GM19328 (cell line): ENCODE measurements at regions not wholly inside any gene's neighbourhood (a gene's known extent, or its start where the extent isn't known, plus 50 kb on each side); places are given as distances from the start of the nearest gene placed in this dataset.
"Not testable (repeated sequence)": the region's sequence is repeated elsewhere in the genome, so short reads cannot be mapped to it uniquely, and the experiment has no call there.

Source experiments
- ATAC-seq: cut with Tn5 transposase; IDR thresholded peaks from one replicate; pipeline ENCODE4 v1.9.1; 2021; ENCODE audit warnings: mild to moderate bottlenecking, moderate library complexity; ENCODE audit not compliant: unreplicated experiment

GRCh38 chr16:87160701-87161337, 156.4 kb downstream of the C16orf95 start:
- no peak for ATAC-seq

GRCh38 chr16:87161410-87161809, 155.8 kb downstream of the C16orf95 start:
- ATAC-seq, result not testable (repeated sequence)

- no peak for ATAC-seq
Measured at GRCh38 chr16:87161822-87162676, 155.1 kb downstream of the C16orf95 start.

GRCh38 chr16:87162799-87163198, 154.4 kb downstream of the C16orf95 start:
- not testable (repeated sequence) for ATAC-seq

GRCh38 chr16:87163637-87164036, 153.6 kb downstream of the C16orf95 start:
- no peak for ATAC-seq

GRCh38 chr16:87165151-87165550, 152.0 kb downstream of the C16orf95 start:
- no peak for ATAC-seq

GRCh38 chr16:87165885-87166284, 151.3 kb downstream of the C16orf95 start:
- no peak for ATAC-seq

- ATAC-seq, result no peak
Measured at GRCh38 chr16:87166321-87166720, 150.9 kb downstream of the C16orf95 start.

GRCh38 chr16:87166934-87167333, 150.3 kb downstream of the C16orf95 start:
- ATAC-seq, result no peak

GRCh38 chr16:87169509-87169995, 147.6 kb downstream of the C16orf95 start:
- no peak for ATAC-seq

GRCh38 chr16:87170310-87170709, 146.9 kb downstream of the C16orf95 start:
- ATAC-seq, result no peak

GRCh38 chr16:87171723-87172122, 145.5 kb downstream of the C16orf95 start:
- ATAC-seq, result no peak

- no peak for ATAC-seq
Measured at GRCh38 chr16:87172632-87173031, 144.6 kb downstream of the C16orf95 start.

- ATAC-seq, result no peak
Measured at GRCh38 chr16:87173294-87173893, 143.8 kb downstream of the C16orf95 start.

- no peak for ATAC-seq
Measured at GRCh38 chr16:87174061-87174460, 143.1 kb downstream of the C16orf95 start.

GRCh38 chr16:87176735-87177134, 140.5 kb downstream of the C16orf95 start:
- no peak for ATAC-seq

GRCh38 chr16:87177673-87178072, 139.5 kb downstream of the C16orf95 start:
- ATAC-seq, result no peak

- ATAC-seq, result no peak
Measured at GRCh38 chr16:87178177-87178863, 138.9 kb downstream of the C16orf95 start.

GRCh38 chr16:87178977-87179376, 138.2 kb downstream of the C16orf95 start:
- ATAC-seq, result no peak

GRCh38 chr16:87180069-87180468, 137.1 kb downstream of the C16orf95 start:
- no peak for ATAC-seq

GRCh38 chr16:87182759-87183158, 134.4 kb downstream of the C16orf95 start:
- no peak for ATAC-seq
